Gastrocnemius medialis (tissue), 4 donors: ENCODE measurements at regions not wholly inside any gene's neighbourhood (a gene's known extent, or its start where the extent isn't known, plus 50 kb on each side); places are given as distances from the start of the nearest gene placed in this dataset.
"Not testable (repeated sequence)": the region's sequence is repeated elsewhere in the genome, so short reads cannot be mapped to it uniquely, and the experiment has no call there.

Source experiments
- POLR2A ChIP-seq, 2 donors: fragments of 450-650 bp; IDR thresholded peaks; one replicate each; pipeline ENCODE4 v1.6.1; 2017; ENCODE audit warnings: antibody characterized with exemption in 2 of 2, mild to moderate bottlenecking in 2 of 2, moderate library complexity in 2 of 2
- TF ChIP-seq, protein P1 (sequence below), 5 experiments: fragments of 450-650 bp in 3 of 5; fragments of 200-600 bp in 2 of 5; sonication (generic) in 2 of 5; IDR thresholded peaks in 4 of 5; conservative IDR thresholded peaks in 1 of 5; 1 replicate in 4 of 5; 2 replicates in 1 of 5; pipeline ENCODE4 v1.5.1; 2016 to 2019; ENCODE audit warnings: antibody characterized with exemption in 5 of 5, mild to moderate bottlenecking in 3 of 5, moderate library complexity in 3 of 5

DNA sequence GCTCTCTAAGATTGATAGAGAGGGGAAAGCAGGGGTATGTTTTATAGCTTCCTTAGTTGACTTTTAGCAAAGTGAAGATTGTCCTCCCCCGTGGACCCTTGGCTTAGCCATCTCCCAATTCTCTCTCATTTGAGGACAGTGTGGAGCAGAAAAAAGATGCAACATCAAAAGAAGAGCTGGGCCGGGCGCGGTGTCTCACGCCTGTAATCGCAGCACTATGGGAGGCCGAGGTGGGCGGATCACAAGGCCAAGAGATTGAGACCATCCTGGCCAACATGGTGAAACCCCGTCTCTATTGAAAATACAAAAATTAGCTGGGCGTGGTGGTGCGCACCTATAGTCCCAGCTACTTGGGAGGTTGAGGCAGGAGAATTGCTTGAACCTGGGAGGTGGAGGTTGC is 187.9 kb upstream of the GATA6 start:
- TF ChIP-seq, protein P1, sequence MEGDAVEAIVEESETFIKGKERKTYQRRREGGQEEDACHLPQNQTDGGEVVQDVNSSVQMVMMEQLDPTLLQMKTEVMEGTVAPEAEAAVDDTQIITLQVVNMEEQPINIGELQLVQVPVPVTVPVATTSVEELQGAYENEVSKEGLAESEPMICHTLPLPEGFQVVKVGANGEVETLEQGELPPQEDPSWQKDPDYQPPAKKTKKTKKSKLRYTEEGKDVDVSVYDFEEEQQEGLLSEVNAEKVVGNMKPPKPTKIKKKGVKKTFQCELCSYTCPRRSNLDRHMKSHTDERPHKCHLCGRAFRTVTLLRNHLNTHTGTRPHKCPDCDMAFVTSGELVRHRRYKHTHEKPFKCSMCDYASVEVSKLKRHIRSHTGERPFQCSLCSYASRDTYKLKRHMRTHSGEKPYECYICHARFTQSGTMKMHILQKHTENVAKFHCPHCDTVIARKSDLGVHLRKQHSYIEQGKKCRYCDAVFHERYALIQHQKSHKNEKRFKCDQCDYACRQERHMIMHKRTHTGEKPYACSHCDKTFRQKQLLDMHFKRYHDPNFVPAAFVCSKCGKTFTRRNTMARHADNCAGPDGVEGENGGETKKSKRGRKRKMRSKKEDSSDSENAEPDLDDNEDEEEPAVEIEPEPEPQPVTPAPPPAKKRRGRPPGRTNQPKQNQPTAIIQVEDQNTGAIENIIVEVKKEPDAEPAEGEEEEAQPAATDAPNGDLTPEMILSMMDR (IDR thresholded peaks at IDR 0.05 in 4 of 5, conservative IDR thresholded peaks at IDR 0.05 in 1 of 5) = not testable (repeated sequence)
- TF ChIP-seq POLR2A (IDR thresholded peaks at IDR 0.05) = not testable (repeated sequence)
